Fibroblast of lung (primary cell): ENCODE measurements at regions not wholly inside any gene's neighbourhood (a gene's known extent, or its start where the extent isn't known, plus 50 kb on each side); places are given as distances from the start of the nearest gene placed in this dataset.

Experiments
- CTCF ChIP-seq, 2 donors: IDR thresholded peaks in 1 of 2; conservative IDR thresholded peaks in 1 of 2; 1 replicate in 1 of 2; 2 replicates in 1 of 2; pipeline ENCODE4 v1.5.1; 2011 to 2012; ENCODE audit warnings: low read length in 2 of 2, control low read depth in 1 of 2, inconsistent platforms in 1 of 2, low read depth in 1 of 2, mild to moderate bottlenecking in 1 of 2
- EZH2 ChIP-seq: IDR thresholded peaks from 2 replicates; pipeline ENCODE4 v1.5.1; 2012; ENCODE audit warnings: low read length, control low read depth, mild to moderate bottlenecking; ENCODE audit errors: missing control alignments

GRCh38 chr6:169022079-169022478 lies 231.6 kb downstream of the THBS2 start:
- no peak for TF ChIP-seq CTCF (conservative IDR thresholded peaks at IDR 0.05 in 1 of 2, IDR thresholded peaks at IDR 0.05 in 1 of 2; ENCODE audit: low read depth in 1 of 2, low read length in 2 of 2)
- TF ChIP-seq EZH2, result no peak
